ENCODE measurements at regions not wholly inside any gene's neighbourhood (a gene's known extent, or its start where the extent isn't known, plus 50 kb on each side); places are given as distances from the start of the nearest gene placed in this dataset.

DNA sequence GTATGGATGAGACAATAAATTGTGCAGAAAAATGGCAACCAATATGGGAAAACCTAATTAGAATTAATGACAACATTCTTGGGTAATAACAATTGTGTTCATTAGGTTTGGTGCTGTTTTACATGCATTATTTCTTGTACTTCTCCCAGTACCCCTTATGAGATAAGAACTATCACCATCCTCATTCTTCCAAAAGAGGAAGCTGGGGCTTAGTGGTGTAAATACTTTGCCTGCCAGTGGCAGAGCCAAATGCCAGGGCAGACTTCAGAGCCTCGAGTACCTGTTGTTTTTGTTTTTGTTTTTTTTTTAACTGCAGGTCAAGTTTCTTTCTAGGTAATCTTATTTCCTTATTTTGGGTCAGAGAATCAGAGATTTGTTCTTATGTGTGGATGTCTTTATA, 206.4 kb downstream of the RHOU start:
- Histone ChIP-seq H3K4me3 (ENCODE audit: low read length) (no peak overlapping the region), H4K20me1 (ENCODE audit: insufficient read depth) (no peaks in the 10 kb centered on the region), H3K79me2 (replicated peaks; ENCODE audit: insufficient read depth, low read length) (no peaks in the 10 kb centered on the region), H3F3A (ENCODE audit: insufficient read depth, low read length, poor library complexity, severe bottlenecking) (no peaks in the 10 kb centered on the region), H3K9ac (ENCODE audit: low read length) (no peak overlapping the region), H3K9me2 (ENCODE audit: insufficient read depth, low read length) (no peaks in the 10 kb centered on the region), H3K4me2 (ENCODE audit: low read length) (no peak overlapping the region), H3K27me3 (ENCODE audit: insufficient read depth, low read depth, low read length) (no peaks in the 10 kb centered on the region), H3K36me3 (ENCODE audit: insufficient read depth, low read length) (no peaks in the 10 kb centered on the region), H3K9me3 (ENCODE audit: low read length) (no peaks in the 10 kb centered on the region), H2AFZ (ENCODE audit: low read depth, low read length) (no peak overlapping the region), H3K27ac (ENCODE audit: low read length) (no peak overlapping the region)
- TF ChIP-seq EP300 (conservative IDR thresholded peaks at IDR 0.05; ENCODE audit: poor library complexity, severe bottlenecking) (no peak), RAD21 (conservative IDR thresholded peaks at IDR 0.05) (no peak), MXI1 (conservative IDR thresholded peaks at IDR 0.05; ENCODE audit: poor library complexity, severe bottlenecking) (no peak), POLR2AphosphoS5 (IDR thresholded peaks at IDR 0.05) (no peak), EZH2 (IDR thresholded peaks at IDR 0.05; ENCODE audit: borderline replicate concordance, insufficient read depth, low read length, poor library complexity, severe bottlenecking) (no peak), CTCF (IDR thresholded peaks at IDR 0.05; ENCODE audit: poor library complexity, severe bottlenecking) (no peak), REST (IDR thresholded peaks at IDR 0.05; ENCODE audit: borderline replicate concordance) (no peak), TAF1 (IDR thresholded peaks at IDR 0.05; ENCODE audit: low read depth) (no peak), SMC3 (conservative IDR thresholded peaks at IDR 0.05; ENCODE audit: poor library complexity) (no peak)

GRCh38 chr1:228943436-228943835, 208.2 kb downstream of the RHOU start:
- no peak overlapping the region for H3K27ac ChIP-seq (ENCODE audit: low read length)
- TF ChIP-seq SMC3 (conservative IDR thresholded peaks at IDR 0.05; ENCODE audit: poor library complexity) = no peak
- TF ChIP-seq MXI1 (conservative IDR thresholded peaks at IDR 0.05; ENCODE audit: poor library complexity, severe bottlenecking) = no peak
- no peak for TF ChIP-seq EP300 (conservative IDR thresholded peaks at IDR 0.05; ENCODE audit: poor library complexity, severe bottlenecking)
- H4K20me1 ChIP-seq (ENCODE audit: insufficient read depth) = no peaks in the 10 kb centered on the region
- no peaks in the 10 kb centered on the region for H3K79me2 ChIP-seq (replicated peaks; ENCODE audit: insufficient read depth, low read length)
- no peak overlapping the region for H3K9ac ChIP-seq (ENCODE audit: low read length)
- no peaks in the 10 kb centered on the region for H3F3A ChIP-seq (ENCODE audit: insufficient read depth, low read length, poor library complexity, severe bottlenecking)
- no peak overlapping the region for H3K4me2 ChIP-seq (ENCODE audit: low read length)
- no peak overlapping the region for H3K4me3 ChIP-seq (ENCODE audit: low read length)
- H2AFZ ChIP-seq (ENCODE audit: low read depth, low read length) = no peak overlapping the region
- no peaks in the 10 kb centered on the region for H3K9me2 ChIP-seq (ENCODE audit: insufficient read depth, low read length)
- H3K36me3 ChIP-seq (ENCODE audit: insufficient read depth, low read length) = no peaks in the 10 kb centered on the region
- no peaks in the 10 kb centered on the region for H3K27me3 ChIP-seq (ENCODE audit: insufficient read depth, low read depth, low read length)
- no peaks in the 10 kb centered on the region for H3K9me3 ChIP-seq (ENCODE audit: low read length)

GRCh38 chr1:228944296-228944695, 209.0 kb downstream of the RHOU start:
- Histone ChIP-seq H2AFZ (ENCODE audit: low read depth, low read length) (no peak overlapping the region), H3K36me3 (ENCODE audit: insufficient read depth, low read length) (no peaks in the 10 kb centered on the region), H3F3A (ENCODE audit: insufficient read depth, low read length, poor library complexity, severe bottlenecking) (no peaks in the 10 kb centered on the region), H3K79me2 (replicated peaks; ENCODE audit: insufficient read depth, low read length) (no peaks in the 10 kb centered on the region), H3K27me3 (ENCODE audit: insufficient read depth, low read depth, low read length) (no peaks in the 10 kb centered on the region), H3K27ac (ENCODE audit: low read length) (no peak overlapping the region), H3K4me3 (ENCODE audit: low read length) (peak overlapping the region; percentile 36), H3K4me2 (ENCODE audit: low read length) (peak overlapping the region; percentile 30), H3K9me2 (ENCODE audit: insufficient read depth, low read length) (no peaks in the 10 kb centered on the region), H3K9ac (ENCODE audit: low read length) (no peak overlapping the region), H4K20me1 (ENCODE audit: insufficient read depth) (no peaks in the 10 kb centered on the region), H3K9me3 (ENCODE audit: low read length) (no peaks in the 10 kb centered on the region)
- TF ChIP-seq CTCF (IDR thresholded peaks at IDR 0.05; ENCODE audit: poor library complexity, severe bottlenecking) (no peak), SMC3 (conservative IDR thresholded peaks at IDR 0.05; ENCODE audit: poor library complexity) (no peak)
